Stimulated activated CD8-positive, alpha-beta memory T cell treated with anti-CD3 and anti-CD28 coated beads, Interleukin-7, amount 100 ng/mL, for 48 hours (primary cell): ENCODE measurements at regions not wholly inside any gene's neighbourhood (a gene's known extent, or its start where the extent isn't known, plus 50 kb on each side); places are given as distances from the start of the nearest gene placed in this dataset.
"Not testable (repeated sequence)": the region's sequence is repeated elsewhere in the genome, so short reads cannot be mapped to it uniquely, and the experiment has no call there.

Experiments used
- DNase-seq, 2 donors: peaks; one replicate each; pipeline ENCODE4 v3.0.0-alpha.2; 2020; ENCODE audit warnings: low read depth in 1 of 2; ENCODE audit errors: extremely low read depth in 1 of 2

DNA sequence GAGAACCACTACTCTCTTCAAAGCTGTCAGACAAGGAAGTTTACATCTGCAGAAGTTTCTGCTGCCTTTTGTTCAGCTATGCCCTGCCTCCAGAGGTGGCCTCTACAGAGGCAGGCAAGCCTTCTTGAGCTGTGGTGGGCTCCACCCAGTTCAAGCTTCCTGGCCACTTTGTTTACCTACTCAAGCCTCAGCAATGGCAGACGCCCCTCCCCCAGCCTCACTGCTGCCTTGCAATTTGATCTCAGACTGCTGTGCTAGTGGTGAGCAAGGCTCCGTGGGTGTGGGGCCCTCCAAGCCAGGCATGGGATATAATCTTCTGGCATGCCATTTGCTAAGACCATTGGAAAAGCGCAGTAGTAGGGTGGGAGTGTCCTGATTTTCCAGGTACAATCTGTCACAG is 144.0 kb downstream of the CCNG2 start:
- not testable (repeated sequence) for DNase-seq

DNA sequence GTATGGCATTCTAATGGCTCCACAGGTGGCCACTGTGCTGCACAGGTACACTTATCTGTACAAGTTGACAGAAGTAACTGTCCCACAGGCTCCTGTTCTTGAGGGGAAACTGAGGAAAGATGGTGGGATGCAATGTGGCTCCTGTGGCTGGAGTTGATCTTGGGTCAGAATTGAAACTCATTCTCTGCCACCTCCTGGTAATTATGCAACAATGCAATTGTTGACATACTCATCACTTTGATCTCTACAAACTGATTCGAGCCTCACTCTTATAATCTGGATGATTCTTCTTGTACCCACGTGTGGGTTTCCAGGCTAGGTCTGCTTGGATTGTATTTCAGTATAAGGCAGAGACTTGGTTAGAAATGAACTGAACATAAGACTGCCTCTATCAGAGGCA is 148.8 kb downstream of the CCNG2 start:
- DNase-seq, result no peak

DNA sequence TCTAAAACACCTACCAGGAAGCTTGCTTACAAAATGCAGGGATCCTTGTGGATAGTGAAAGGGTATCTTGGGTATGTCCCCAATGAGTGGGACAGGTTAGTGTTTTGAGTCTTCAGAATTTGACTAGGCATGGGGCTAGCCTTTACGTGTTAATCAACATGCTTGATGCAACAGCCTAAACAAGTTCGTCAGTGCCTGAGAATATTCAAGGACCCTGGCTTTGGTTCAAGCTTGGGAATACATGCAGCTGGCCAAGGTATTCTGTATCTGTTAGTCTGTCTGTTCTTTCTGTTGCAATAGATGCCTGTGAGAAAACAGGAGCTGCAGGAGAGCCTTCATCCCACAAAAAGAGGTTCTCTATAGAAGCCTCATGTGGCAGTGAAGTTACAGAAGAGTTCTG is 149.5 kb downstream of the CCNG2 start:
- no peak for DNase-seq

DNA sequence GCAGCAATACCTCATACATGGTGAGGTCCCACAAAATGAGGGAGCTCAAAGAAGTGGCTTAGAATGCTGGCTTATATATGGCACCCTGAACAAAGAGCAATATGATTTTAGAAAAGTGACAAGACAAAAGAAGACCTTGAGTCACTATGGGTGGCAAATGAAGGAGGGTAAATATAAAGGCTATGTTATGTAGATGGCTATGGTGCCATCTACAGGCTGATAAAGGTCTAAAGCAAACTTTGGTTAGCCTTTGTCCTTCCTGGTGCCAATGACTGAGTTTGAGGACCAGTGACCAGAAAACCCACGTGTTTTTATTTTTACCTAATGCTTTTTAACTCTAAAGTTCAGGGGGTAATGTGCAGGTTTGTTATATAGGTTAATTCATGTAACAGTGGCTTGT is 151.8 kb downstream of the CCNG2 start:
- DNase-seq, result no peak

DNA sequence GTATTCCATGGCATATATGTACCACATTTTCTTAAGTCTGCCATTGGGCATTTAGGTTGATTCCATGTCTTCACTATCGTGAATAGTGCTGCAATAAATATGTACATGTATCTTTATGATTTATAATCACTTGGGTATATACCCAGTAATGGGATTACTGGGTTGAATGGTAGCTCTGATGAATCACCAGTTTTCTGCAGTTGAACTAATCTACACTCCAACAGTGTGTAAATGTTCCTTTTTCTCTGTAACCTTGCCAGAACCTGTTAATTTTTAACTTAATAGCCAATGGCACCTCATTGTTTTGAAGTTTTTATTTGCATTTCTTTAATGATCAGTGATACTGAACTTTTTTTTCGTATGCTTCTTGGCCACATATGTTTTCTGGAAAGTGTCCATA is 152.5 kb downstream of the CCNG2 start:
- no peak for DNase-seq

DNA sequence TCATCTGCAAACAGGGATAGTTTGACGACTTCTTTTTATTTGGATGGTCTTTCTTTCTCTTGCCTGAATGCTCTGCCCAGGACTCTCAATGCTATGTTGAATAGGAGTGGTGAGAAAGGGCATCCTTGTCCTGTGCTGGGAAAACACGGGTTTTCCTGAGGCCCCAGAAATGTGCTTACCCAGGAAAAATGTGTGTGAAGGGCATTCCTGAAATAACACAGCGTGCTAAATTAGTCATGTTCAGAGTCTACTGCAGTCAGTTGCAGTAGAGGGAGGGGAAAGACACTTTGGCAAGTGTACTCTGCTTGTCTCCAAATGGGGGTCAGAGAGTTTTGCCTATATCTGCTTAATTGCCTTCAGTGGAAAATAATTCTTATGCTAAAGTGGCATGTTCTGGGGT is 153.9 kb downstream of the CCNG2 start:
- no peak for DNase-seq

DNA sequence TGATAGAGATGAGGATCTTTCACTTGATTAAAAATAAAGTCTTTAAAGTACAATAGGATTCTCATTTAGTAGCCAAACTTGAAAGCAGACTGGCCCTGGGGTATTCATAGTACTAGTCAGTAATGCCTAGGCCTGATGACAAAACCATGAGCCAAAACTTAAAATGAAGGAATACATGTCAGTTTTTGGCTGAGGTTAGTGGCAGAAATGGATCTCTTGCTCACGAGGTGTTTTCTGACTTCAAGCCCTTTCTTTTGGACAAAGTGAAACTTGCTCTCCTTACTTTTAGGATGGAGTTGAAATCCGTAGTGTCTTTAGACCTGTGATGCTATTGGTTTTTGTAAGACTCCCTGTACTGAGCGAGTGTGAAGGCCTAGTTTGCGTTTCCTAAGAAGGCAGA is 157.7 kb downstream of the CCNG2 start:
- no peak for DNase-seq

DNA sequence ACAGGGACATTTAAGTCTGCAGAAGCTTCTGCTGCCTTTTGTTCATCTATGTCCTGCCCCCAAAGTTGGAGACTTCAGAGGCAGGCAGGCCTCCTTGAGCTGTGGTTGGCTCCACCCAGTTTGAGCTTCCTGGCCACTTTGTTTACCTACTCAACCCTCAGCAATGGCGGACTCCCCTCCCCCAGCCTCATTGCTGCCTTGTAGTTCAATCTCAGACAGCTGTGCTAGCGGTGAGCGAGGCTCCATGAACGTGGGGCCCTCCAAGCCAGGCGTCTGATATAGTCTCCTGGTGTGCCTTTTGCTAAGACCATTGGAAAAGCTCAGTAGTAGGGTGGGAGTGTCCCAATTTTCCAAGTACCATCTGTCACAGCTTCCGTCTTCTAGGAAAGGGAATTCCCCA is 170.1 kb downstream of the CCNG2 start:
- DNase-seq, result no peak

DNA sequence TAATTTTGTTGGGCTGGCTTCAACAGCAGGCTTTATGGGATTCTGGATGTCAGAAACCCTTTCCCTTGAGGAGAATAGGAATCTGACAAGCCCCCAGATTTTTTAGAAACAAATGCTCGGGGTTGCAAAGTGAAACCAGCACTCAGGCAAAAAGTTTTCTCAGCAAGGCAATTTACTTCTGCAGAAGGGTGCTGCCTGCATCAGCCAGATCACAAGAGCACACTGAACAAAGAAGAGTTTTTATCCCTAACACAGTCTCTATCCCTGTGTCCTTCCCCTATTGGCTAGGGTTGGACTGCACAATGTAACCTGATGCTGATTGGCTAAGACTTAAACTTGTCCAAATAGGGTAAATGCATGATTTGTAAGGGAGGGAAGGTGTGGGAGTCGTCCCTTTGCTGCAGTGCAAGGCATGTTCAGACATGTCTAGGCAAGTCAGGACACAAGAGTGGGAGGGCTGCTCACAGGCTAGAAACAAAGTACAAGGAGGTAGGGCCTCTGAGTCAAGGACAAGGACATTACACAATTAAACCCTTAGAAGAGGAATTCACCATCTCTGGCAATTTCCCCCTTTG is 175.8 kb downstream of the CCNG2 start:
- no peak for DNase-seq

DNA sequence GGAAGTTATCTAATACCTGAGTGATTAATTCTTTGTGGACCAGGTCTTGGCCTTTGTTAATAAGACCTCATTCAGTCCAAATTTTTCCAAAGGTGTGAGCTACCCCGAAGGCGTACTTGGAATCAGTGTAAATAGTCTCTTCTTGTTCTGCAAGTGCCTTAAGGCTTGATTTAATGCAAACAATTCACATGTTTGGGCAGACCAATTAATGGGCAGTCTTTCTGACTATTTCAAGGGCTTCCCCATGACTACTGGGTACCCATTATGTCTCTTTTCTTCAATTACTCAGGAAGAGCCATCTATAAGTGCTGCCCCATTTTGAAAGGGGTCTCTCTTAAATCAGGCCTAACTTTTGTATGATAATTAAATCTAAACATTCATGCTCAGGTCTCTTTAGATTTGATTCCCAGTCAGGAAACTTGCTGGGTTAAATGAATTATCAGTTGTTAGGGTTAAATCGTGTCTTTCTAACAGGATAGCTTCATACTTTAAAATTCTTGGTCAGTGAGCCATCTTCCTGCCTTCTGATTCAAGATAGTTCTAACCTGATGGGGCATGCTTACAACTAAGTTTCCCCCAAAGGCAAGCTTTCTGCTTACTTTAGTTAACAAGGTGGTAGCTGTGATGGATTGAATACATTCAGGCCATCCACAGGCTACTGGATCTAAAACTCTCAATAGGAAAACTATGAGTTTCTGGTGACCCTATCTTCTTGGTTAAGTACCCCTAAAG is 179.6 kb downstream of the CCNG2 start:
- DNase-seq, result no peak

DNA sequence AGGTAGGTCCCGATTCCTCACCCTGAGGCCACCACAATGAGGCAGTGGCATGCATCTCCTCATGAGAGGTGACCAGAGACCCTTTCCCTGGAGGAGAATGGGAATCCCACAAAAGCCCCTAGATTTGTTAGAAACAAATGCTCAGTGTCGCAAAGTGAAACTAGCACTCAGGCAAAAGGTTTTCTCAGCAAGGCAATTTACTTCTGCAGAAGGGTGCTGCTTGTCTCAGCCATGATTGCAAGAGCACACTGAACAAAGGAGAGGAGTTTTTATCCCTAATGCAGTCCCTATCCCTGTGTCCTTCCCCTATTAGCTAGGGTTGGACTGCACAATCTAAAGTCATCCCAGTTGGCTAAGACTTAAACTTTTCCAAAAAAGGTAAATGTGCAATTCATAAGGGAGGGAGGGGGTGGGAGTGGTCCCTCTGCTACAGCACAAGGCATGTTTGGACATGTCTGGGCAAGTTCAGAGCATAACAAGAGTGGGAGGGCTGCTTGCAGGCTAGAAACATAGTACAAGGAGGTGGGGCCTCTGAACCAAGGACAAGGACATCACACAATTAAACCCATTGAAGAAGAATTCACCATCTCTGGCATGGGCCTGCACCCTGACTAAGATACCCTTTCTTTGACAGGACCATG is 185.3 kb downstream of the CCNG2 start:
- DNase-seq, result no peak

DNA sequence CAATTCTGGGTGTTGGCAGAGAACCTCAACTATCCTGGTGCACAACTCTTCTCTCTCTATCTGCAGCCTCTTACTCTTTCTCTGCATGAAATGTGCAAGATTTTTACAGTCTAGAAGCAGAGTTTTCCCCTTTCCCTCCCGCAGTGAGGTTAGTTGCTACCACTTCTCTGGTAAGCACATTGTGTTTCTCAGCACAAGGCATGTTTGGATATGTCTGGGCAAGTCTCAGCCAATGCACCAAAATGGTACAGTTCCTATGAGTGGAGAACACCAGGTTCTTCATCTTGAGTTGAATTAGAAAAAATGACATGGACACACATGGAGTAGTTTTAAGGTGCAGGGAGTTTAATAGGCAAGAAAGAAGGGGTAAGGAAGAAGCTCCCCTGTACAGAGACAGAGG is 187.0 kb downstream of the CCNG2 start:
- no peak for DNase-seq

DNA sequence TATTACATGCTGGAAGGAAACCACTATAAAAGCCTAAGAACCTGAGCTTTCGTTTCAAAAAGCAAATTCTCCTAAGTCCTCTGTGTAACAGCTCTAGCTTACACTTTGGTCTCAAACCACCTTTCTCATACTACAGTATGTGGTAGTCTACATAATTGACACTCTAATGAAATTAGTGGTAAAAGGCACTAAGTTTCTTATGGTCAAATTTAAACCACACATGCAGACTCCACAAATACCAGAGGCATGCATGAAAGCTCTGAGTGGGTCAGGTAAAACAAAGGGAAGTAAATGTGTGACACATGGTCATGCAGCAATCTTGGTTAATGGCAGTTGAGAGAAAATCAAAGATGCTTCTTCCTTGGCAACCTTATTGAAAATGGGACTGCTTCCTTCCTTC is 187.8 kb downstream of the CCNG2 start:
- DNase-seq, result no peak

DNA sequence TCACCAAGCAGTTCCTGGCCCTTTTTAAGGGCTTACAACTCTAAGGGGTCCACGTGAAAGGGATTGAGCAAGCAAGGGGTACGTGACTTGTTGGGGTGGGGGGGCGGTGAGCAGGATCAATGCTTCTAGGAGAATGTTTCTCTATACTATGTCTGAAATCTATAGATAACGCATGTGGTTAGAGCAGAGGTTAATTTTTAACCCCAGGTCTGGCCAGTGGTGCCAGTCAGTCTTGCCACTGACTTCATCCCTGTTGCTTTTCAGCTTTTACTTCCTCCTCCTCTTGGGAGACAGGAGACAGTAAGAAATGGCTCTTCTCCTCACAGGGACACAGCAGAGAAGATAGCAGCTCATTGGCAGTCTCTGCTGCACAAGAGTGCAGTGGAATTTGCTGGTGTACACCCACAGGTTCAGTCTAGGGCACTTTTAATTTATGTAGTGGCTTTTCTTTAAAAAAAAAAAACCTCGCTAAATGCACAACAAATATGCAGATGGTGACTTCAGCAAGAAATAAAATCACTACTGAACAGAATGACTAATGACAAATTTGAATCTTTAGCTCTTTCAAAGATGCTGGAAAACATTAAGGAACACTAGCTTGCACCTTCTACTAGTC is 190.5 kb downstream of the CCNG2 start:
- no peak for DNase-seq

DNA sequence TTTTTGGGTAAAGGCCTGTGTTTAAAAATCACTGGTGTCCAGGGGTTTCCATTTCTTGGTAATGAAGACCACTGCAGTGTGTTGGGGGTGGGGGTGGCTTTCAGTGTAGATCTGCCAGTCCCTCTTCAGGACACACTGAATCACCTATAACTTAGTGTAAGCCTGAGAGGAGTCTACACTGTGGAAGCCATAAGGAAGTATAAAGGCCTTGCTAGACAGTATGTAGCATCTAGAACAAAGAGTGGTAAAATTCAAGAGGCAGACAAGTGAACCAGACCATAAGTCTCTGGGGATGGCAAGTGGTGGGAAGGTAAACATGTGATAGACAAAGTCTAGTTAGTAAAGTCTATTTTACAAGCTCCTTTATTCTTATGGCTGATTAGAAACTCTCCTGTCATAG is 191.8 kb downstream of the CCNG2 start:
- DNase-seq, result no peak

DNA sequence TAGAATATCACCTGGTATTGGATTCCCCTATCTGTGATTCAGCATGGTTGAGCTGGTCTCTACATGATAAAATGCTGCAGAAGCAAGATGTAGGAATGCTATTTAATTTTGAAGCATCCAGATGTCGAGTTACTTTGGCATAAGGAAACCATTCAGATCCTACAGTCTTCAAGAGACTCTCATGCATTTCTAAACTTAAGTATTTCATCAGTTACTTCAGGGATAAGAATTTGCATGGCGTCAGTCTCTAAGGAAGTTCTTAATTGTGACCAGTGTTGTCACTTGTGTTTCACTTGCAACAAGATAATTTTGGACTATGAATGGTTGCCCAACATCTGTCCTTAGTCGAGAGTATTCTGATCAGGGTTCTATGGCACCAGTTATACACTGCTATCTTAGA is 192.4 kb downstream of the CCNG2 start:
- no peak for DNase-seq

DNA sequence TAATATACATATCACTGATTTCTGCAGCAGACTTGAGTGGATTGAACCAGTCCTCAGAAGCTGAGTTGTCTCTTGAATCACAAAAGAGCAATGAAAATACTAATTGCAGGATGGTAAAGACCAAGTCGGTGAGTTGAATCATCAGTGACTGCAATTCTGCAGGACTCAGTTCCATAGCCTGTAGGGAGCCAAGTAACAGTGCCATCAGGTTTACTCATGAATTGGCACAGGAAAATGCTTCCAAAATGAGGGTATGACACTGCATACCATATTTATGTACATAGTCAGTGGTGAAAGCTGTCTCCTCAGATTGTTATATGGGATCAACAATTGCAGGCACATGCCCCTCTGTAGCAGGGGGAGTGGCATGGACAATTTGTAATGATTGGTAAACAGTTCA is 192.8 kb downstream of the CCNG2 start:
- no peak for DNase-seq

DNA sequence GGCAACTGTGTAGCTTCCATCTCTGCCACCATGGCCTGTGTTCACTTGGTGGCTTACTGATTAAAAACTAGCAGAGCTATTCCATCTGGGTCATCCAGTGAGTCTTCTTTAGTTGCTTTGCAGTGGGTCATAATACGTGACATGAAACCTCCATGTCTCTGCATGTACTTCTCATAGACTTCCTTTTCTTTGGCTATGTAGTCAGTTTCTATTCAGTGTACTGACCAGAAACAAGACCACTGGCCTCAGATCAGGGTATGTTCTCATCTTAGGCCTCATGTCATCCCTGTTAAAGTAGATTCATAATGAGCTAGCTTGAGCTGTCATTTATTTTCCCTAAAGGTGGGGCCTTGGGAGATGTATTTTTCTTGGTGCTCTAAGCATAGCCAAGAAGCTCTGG is 195.2 kb downstream of the CCNG2 start:
- DNase-seq, result no peak

DNA sequence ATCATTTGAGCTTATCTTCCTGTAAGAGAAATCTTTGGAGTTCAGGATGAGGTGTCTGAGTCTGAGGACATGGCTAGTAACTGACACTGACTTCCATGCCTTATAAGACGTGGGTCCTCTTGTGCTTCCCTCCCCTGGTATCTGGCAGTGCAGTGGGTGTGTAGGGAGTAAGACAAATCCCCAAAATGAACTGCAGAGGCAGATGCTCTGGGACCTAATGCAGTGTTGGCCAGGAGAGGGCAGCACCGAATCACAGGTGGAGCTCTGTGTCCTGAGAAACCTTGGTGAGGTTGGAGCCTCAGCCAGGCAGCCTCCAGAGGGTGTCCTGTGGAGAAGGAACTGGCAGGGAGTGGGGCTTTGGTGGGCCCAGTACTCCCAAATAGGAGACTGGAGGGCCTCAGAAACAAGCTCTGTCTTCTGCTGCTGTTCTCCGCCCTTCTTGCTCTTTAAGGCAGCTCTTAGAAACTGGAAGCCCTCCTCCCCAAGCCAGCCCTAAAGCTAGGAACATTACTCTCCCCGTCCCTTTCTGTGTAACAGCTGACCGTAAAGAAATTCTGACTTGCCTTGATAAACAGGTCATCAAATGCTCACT is 196.8 kb downstream of the CCNG2 start:
- not testable (repeated sequence) for DNase-seq

DNA sequence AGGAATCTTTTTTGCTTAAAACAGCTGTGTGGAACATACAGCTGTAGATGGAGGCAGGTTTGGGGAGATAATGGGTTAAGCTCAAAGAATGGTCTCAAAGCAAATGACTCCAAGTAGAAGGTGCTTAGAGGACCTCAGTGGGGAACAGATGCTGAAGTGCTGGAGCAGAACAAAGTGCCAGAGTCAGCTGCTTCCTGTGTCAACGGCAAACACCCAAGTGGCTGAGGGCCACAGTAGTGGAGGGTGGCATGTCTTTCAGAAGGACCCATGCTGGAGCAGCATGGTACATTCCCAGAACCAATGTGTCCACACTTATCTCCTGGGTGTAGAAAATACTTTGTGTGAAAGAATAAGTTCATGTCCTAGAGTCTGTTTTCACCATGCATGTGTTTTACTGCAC is 197.5 kb downstream of the CCNG2 start:
- no peak for DNase-seq

DNA sequence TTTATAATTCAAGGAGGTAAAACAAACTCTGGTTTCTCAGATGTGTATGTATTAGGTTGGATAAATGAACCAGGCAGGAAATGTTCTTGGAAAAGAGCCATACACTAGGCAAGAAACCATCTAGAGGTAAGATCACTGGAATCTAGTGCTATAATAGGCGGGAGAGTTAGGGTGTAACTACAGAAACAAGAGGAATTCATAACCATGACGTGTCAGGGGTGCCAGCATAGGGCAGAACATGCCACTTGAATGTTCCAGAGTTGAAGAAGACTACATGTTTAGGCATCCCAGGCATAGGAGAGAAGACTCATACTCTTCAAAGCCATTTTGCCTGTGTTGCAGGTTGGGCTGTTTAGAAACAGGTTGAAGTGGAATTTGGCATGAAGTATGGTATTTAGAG is 198.7 kb downstream of the CCNG2 start:
- no peak for DNase-seq
